ENCODE measurements at regions not wholly inside any gene's neighbourhood (a gene's known extent, or its start where the extent isn't known, plus 50 kb on each side); places are given as distances from the start of the nearest gene placed in this dataset.

DNA sequence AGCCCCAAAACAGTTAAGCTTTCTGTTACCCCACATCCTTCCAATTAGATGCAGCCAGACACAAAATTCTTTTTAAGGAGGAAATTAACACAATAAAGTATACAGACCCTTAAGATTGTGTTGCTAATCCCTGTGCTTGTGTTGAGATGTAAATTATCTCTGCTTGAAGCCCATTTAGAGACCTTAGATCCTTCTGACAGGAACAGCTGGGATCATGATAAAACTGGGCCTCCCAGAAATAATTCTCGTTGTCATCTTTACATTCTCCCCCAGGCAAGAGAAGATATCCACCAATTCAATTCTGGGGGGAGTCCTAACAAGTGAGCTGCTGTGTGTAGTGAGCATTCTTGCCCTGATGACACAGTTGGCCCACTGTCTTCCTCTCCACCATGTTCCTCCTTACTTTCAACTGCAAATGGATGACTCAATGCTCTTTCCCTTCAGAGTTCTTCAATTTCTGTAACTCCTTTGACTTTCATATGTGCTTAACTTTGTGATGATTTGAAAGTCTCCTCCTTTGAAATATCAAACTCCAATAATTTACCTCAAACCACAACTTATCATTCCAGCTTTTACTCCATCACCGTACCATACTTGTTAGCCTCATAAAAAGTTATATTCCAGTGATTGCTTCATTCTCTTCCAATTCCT is 186.6 kb downstream of the RAP2B start:
- no peak for TF ChIP-seq CTCF (conservative IDR thresholded peaks at IDR 0.05; ENCODE audit: low read depth, low read length)
- peak; percentile 32 for DNase-seq (ENCODE audit: low read depth)
- H3K4me3 ChIP-seq (ENCODE audit: low read depth, low read length) = no peak overlapping the region

- no peak for DNase-seq (ENCODE audit: low read depth)
- no peak overlapping the region for H3K4me3 ChIP-seq (ENCODE audit: low read depth, low read length)
- no peak for TF ChIP-seq CTCF (conservative IDR thresholded peaks at IDR 0.05; ENCODE audit: low read depth, low read length)
These were observed 187.1 kb downstream of the RAP2B start for GRCh38 chr3:153349108-153349499.

- DNase-seq (ENCODE audit: low read depth) = peak; percentile 95
- H3K4me3 ChIP-seq (ENCODE audit: low read depth, low read length) = no peak overlapping the region
- TF ChIP-seq CTCF (conservative IDR thresholded peaks at IDR 0.05; ENCODE audit: low read depth, low read length) = no peak
These were observed 188.4 kb downstream of the RAP2B start for GRCh38 chr3:153350420-153350819.

DNA sequence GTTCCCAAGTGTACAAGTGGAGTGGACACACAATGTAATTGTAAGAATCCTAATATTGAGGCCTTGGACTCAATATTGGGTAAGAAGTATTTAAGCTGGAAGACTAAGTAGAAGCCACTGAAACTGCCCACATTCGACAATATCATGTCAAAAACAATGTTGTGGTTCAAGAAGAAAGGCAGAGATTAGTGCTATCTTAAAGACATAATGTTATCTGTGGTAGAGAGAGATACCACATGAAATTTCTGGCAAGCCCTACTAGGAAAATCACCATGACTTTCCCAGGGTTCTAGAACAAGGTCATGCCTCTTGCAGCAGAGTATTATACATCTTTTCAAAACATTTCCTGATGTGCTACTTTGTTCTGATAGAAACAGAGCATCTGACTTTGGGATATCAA is 192.6 kb downstream of the RAP2B start:
- no peak for DNase-seq (ENCODE audit: low read depth)
- no peak overlapping the region for H3K4me3 ChIP-seq (ENCODE audit: low read depth, low read length)
- TF ChIP-seq CTCF (conservative IDR thresholded peaks at IDR 0.05; ENCODE audit: low read depth, low read length) = no peak

GRCh38 chr3:153355559-153355958 is 193.5 kb downstream of the RAP2B start:
- no peak for TF ChIP-seq CTCF (conservative IDR thresholded peaks at IDR 0.05; ENCODE audit: low read depth, low read length)
- DNase-seq (ENCODE audit: low read depth) = no peak
- H3K4me3 ChIP-seq (ENCODE audit: low read depth, low read length) = no peak overlapping the region

- no peak for DNase-seq (ENCODE audit: low read depth)
- no peak for TF ChIP-seq CTCF (conservative IDR thresholded peaks at IDR 0.05; ENCODE audit: low read depth, low read length)
These were observed 194.9 kb downstream of the RAP2B start for GRCh38 chr3:153356908-153357307.

DNA sequence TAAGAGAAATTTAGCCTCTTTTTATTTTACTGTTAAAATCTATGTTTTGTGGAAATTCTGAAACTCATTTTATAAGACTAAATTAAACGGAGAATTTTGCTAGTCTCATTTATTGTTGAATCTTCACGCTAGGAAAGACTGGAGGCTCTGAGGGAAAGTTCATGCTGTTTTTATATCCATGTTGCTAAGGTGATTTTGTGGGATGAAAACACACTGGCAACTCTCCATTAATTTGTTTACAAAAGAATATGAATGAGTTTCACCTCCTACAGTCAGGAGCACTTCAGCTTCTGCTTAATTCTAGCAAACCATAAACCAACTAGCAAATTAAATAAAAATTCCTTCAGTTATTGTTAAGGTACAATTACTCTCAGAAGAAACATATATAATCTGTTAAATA is 195.4 kb downstream of the RAP2B start:
- no peak overlapping the region for H3K4me3 ChIP-seq (ENCODE audit: low read depth, low read length)
- TF ChIP-seq CTCF (conservative IDR thresholded peaks at IDR 0.05; ENCODE audit: low read depth, low read length) = no peak
- no peak for DNase-seq (ENCODE audit: low read depth)

More at GRCh38 chr3:153356908-153357307, 194.9 kb downstream of the RAP2B start:
- H3K4me3 ChIP-seq (ENCODE audit: low read depth, low read length) = no peak overlapping the region

Data from choroid plexus epithelial cell (primary cell).